Keratinocyte (primary cell): ENCODE measurements at regions not wholly inside any gene's neighbourhood (a gene's known extent, or its start where the extent isn't known, plus 50 kb on each side); places are given as distances from the start of the nearest gene placed in this dataset.

ENCODE experiments used
- DNase-seq: peaks from one replicate; pipeline ENCODE4 v3.0.0-alpha.2; 2011; ENCODE audit warnings: low read depth, missing footprints, low spot score
- FAIRE-seq: peaks from 2 replicates; lab custom pipeline; 2011; peaks lifted over from hg19 to GRCh38; lab: Jason Lieb, UNC
- H2AFZ ChIP-seq: 2 replicates; pipeline ENCODE4 v1.6.0; 2012; ENCODE audit warnings: low read length, control low read depth, inconsistent platforms; ENCODE audit not compliant: control insufficient read depth
- H3K27ac ChIP-seq: 2 replicates; pipeline ENCODE4 v1.5.1; 2011; ENCODE audit warnings: low read length; ENCODE audit not compliant: control insufficient read depth, insufficient read depth
- H3K27me3 ChIP-seq: 3 replicates; pipeline ENCODE4 v1.6.0; 2011; ENCODE audit warnings: low read length; ENCODE audit not compliant: control insufficient read depth, insufficient read depth; ENCODE audit errors: extremely low read depth
- H3K36me3 ChIP-seq, 2 experiments: 2 replicates in 1 of 2; 3 replicates in 1 of 2; pipeline ENCODE4 v1.5.1; 2011; ENCODE audit warnings: low read length in 2 of 2, mild to moderate bottlenecking in 1 of 2; ENCODE audit not compliant: control insufficient read depth in 2 of 2, insufficient read depth in 2 of 2; ENCODE audit errors: extremely low read depth in 1 of 2
- H3K4me1 ChIP-seq: 3 replicates; pipeline ENCODE4 v1.5.1; 2011; ENCODE audit warnings: low read length; ENCODE audit not compliant: control insufficient read depth, insufficient read depth; ENCODE audit errors: extremely low read depth
- H3K4me2 ChIP-seq: 3 replicates; pipeline ENCODE4 v1.6.0; 2011; ENCODE audit warnings: low read depth, low read length; ENCODE audit not compliant: control insufficient read depth, insufficient read depth; ENCODE audit errors: extremely low read depth
- H3K4me3 ChIP-seq, 3 experiments: fragments of 200-600 bp in 1 of 3; sonication (generic) in 1 of 3; 2 replicates in 2 of 3; 3 replicates in 1 of 3; pipeline ENCODE4 v1.5.1; 2011 to 2016; ENCODE audit warnings: low read length in 3 of 3, mild to moderate bottlenecking in 3 of 3, control low read depth in 2 of 3, inconsistent platforms in 1 of 3, low read depth in 1 of 3, mixed read lengths in 1 of 3, mixed run types in 1 of 3, moderate library complexity in 1 of 3; ENCODE audit not compliant: control insufficient read depth in 2 of 3, insufficient read depth in 2 of 3; ENCODE audit errors: extremely low read depth in 1 of 3
- H3K79me2 ChIP-seq: 2 replicates; pipeline ENCODE4 v1.6.0; 2012; ENCODE audit warnings: low read length; ENCODE audit not compliant: control insufficient read depth, insufficient read depth
- H3K9ac ChIP-seq: 3 replicates; pipeline ENCODE4 v1.6.0; 2011; ENCODE audit warnings: low read length; ENCODE audit not compliant: control insufficient read depth, insufficient read depth; ENCODE audit errors: extremely low read depth
- H3K9me1 ChIP-seq: 3 replicates; pipeline ENCODE4 v1.6.0; 2011; ENCODE audit warnings: low read length; ENCODE audit not compliant: control insufficient read depth, insufficient read depth; ENCODE audit errors: extremely low read depth
- H3K9me3 ChIP-seq: 2 replicates; pipeline ENCODE4 v1.5.1; 2012; ENCODE audit warnings: low read depth, low read length; ENCODE audit not compliant: control insufficient read depth
- H4K20me1 ChIP-seq: 3 replicates; pipeline ENCODE4 v1.6.0; 2011; ENCODE audit warnings: low read length; ENCODE audit not compliant: control insufficient read depth, insufficient read depth; ENCODE audit errors: extremely low read depth
- CTCF ChIP-seq, 3 experiments: IDR thresholded peaks in 1 of 3; conservative IDR thresholded peaks in 1 of 3; optimal IDR thresholded peaks in 1 of 3; 2 replicates in 2 of 3; 3 replicates in 1 of 3; pipeline versions ENCODE3 to v1.5.1; 2011; ENCODE audit warnings: low read length in 3 of 3, mild to moderate bottlenecking in 3 of 3, moderate library complexity in 2 of 3, control low read depth in 1 of 3, inconsistent platforms in 1 of 3; ENCODE audit not compliant: insufficient read depth in 2 of 3; ENCODE audit errors: extremely low read depth in 1 of 3
- EZH2 ChIP-seq: IDR thresholded peaks from one replicate; pipeline ENCODE4 v1.6.1; 2012; ENCODE audit warnings: inconsistent platforms, mild to moderate bottlenecking, low read length, moderate library complexity
- dilution Hi-C: fragments of 300-500 bp; cut with MboI; formaldehyde crosslinking; loops from one replicate; pipeline ENCODE4 v1.7.0; 2020; ENCODE audit warnings: low sequenced_read_pairs; ENCODE audit not compliant: extremely low pct_ligation_motif_present

GRCh38 chrX:115462406-115462805 is 98.6 kb upstream of the PLS3 start:
- FAIRE-seq (no peak), DNase-seq (no peak)
- Histone ChIP-seq H3K79me2 (no peaks in the 10 kb centered on the region), H3K27ac (no peak overlapping the region), H3K4me1 (peaks cover 4% of the 10 kb centered on the region), H3K4me2 (no peak overlapping the region), H3K9ac (no peak overlapping the region), H3K9me3 (no peaks in the 10 kb centered on the region), H3K27me3 (peaks cover 3% of the 10 kb centered on the region), H3K4me3 (no peak overlapping the region), H2AFZ (no peak overlapping the region), H3K9me1 (no peaks in the 10 kb centered on the region), H3K36me3 (no peaks in the 10 kb centered on the region), H4K20me1 (no peaks in the 10 kb centered on the region)
- dilution Hi-C loops: no loop called here
- no peak for TF ChIP-seq EZH2

GRCh38 chrX:115467961-115468360 is 93.0 kb upstream of the PLS3 start:
- no peak for DNase-seq
- Histone ChIP-seq H3K9ac (no peak overlapping the region), H3K4me1 (no peaks in the 10 kb centered on the region), H3K9me3 (no peaks in the 10 kb centered on the region), H3K27me3 (no peaks in the 10 kb centered on the region), H2AFZ (no peak overlapping the region), H4K20me1 (no peaks in the 10 kb centered on the region), H3K4me2 (no peak overlapping the region), H3K27ac (no peak overlapping the region), H3K4me3 (no peak overlapping the region), H3K9me1 (no peaks in the 10 kb centered on the region), H3K36me3 (no peaks in the 10 kb centered on the region), H3K79me2 (no peaks in the 10 kb centered on the region)
- FAIRE-seq: no peak
- TF ChIP-seq CTCF (optimal IDR thresholded peaks at IDR 0.05 in 1 of 3, IDR thresholded peaks at IDR 0.05 in 1 of 3, conservative IDR thresholded peaks at IDR 0.05 in 1 of 3; ENCODE audit: extremely low read depth in 1 of 3, insufficient read depth in 2 of 3, low read length in 3 of 3) (no peak), EZH2 (no peak)
- dilution Hi-C loops: no loop called here

- Histone ChIP-seq H3K9me1 (no peaks in the 10 kb centered on the region), H3K4me3 (no peak overlapping the region), H4K20me1 (no peaks in the 10 kb centered on the region), H3K9ac (no peak overlapping the region), H3K4me1 (no peaks in the 10 kb centered on the region), H3K27me3 (peaks cover 5% of the 10 kb centered on the region), H3K36me3 (no peaks in the 10 kb centered on the region), H3K9me3 (no peaks in the 10 kb centered on the region), H3K4me2 (no peak overlapping the region), H3K79me2 (no peaks in the 10 kb centered on the region), H2AFZ (no peak overlapping the region), H3K27ac (no peak overlapping the region)
- no peak for DNase-seq
- TF ChIP-seq EZH2: no peak
- TF ChIP-seq CTCF (optimal IDR thresholded peaks at IDR 0.05 in 1 of 3, IDR thresholded peaks at IDR 0.05 in 1 of 3, conservative IDR thresholded peaks at IDR 0.05 in 1 of 3; ENCODE audit: extremely low read depth in 1 of 3, insufficient read depth in 2 of 3, low read length in 3 of 3): no peak
- no peak for FAIRE-seq
- dilution Hi-C loops: no loop called here
Observed at GRCh38 chrX:115472131-115472530, 88.8 kb upstream of the PLS3 start.
